IPS DF 19.7 (cell line): ENCODE measurements at regions not wholly inside any gene's neighbourhood (a gene's known extent, or its start where the extent isn't known, plus 50 kb on each side); places are given as distances from the start of the nearest gene placed in this dataset.

Experiments
- DNase-seq: peaks from one replicate; pipeline ENCODE4 v3.0.0-alpha.2; 2013; ENCODE audit warnings: low read depth, low spot score

- DNase-seq = no peak
Measured at GRCh38 chr12:43118881-43119280, 433.1 kb downstream of the ADAMTS20 start.

- DNase-seq = no peak
Measured at GRCh38 chr12:43118234-43118633, 433.8 kb downstream of the ADAMTS20 start.

- no peak for DNase-seq
Measured at GRCh38 chr12:43117226-43117930, 434.6 kb downstream of the ADAMTS20 start.

- DNase-seq = no peak
Measured at GRCh38 chr12:43115441-43116160, 436.4 kb downstream of the ADAMTS20 start.

GRCh38 chr12:43114316-43114715 is 437.7 kb downstream of the ADAMTS20 start:
- no peak for DNase-seq

- DNase-seq = no peak
Measured at GRCh38 chr12:43113616-43114015, 438.4 kb downstream of the ADAMTS20 start.

- no peak for DNase-seq
Measured at GRCh38 chr12:43113135-43113534, 438.9 kb downstream of the ADAMTS20 start.

GRCh38 chr12:43112101-43112920 is 439.7 kb downstream of the ADAMTS20 start:
- DNase-seq = no peak

GRCh38 chr12:43111608-43112007 is 440.4 kb downstream of the ADAMTS20 start:
- DNase-seq = no peak

- DNase-seq = no peak
Measured at GRCh38 chr12:43109631-43110345, 442.2 kb downstream of the ADAMTS20 start.

- DNase-seq = no peak
Measured at GRCh38 chr12:43108656-43109055, 443.3 kb downstream of the ADAMTS20 start.

- no peak for DNase-seq
Measured at GRCh38 chr12:43107026-43107775, 444.8 kb downstream of the ADAMTS20 start.

GRCh38 chr12:43106355-43106754 is 445.6 kb downstream of the ADAMTS20 start:
- no peak for DNase-seq

GRCh38 chr12:43105426-43105981 is 446.5 kb downstream of the ADAMTS20 start:
- no peak for DNase-seq

GRCh38 chr12:43104494-43104893 is 447.5 kb downstream of the ADAMTS20 start:
- no peak for DNase-seq

- no peak for DNase-seq
Measured at GRCh38 chr12:43103866-43104265, 448.1 kb downstream of the ADAMTS20 start.

GRCh38 chr12:43102546-43103264 is 449.3 kb downstream of the ADAMTS20 start:
- no peak for DNase-seq

- DNase-seq = no peak
Measured at GRCh38 chr12:43100231-43100630, 451.8 kb downstream of the ADAMTS20 start.

- DNase-seq = no peak
Measured at GRCh38 chr12:43099691-43100163, 452.3 kb downstream of the ADAMTS20 start.
